UCSD-AML1 (cell line): ENCODE measurements at regions not wholly inside any gene's neighbourhood (a gene's known extent, or its start where the extent isn't known, plus 50 kb on each side); places are given as distances from the start of the nearest gene placed in this dataset.
"Not testable (repeated sequence)": the region's sequence is repeated elsewhere in the genome, so short reads cannot be mapped to it uniquely, and the experiment has no call there.

Experiments
- DNase-seq: peaks from one replicate; lab custom pipeline; 2025; ENCODE audit not compliant: unreplicated experiment; lab: John Stamatoyannopoulos, UW

- no peak for DNase-seq
These were observed 465.4 kb upstream of the SMIM31 start for GRCh38 chr4:164288578-164288977.

- DNase-seq = no peak
These were observed 460.7 kb upstream of the SMIM31 start for GRCh38 chr4:164293203-164293602.

- no peak for DNase-seq
These were observed 460.2 kb upstream of the SMIM31 start for GRCh38 chr4:164293743-164294142.

GRCh38 chr4:164301430-164301829 is 452.5 kb upstream of the SMIM31 start:
- DNase-seq = no peak

GRCh38 chr4:164304101-164304639 is 449.8 kb upstream of the SMIM31 start:
- no peak for DNase-seq

- no peak for DNase-seq
These were observed 449.1 kb upstream of the SMIM31 start for GRCh38 chr4:164304861-164305260.

- DNase-seq = no peak
These were observed 446.7 kb upstream of the SMIM31 start for GRCh38 chr4:164307262-164307661.

GRCh38 chr4:164312671-164313070 is 441.3 kb upstream of the SMIM31 start:
- DNase-seq = no peak

GRCh38 chr4:164313853-164314252 is 440.1 kb upstream of the SMIM31 start:
- DNase-seq = no peak

- no peak for DNase-seq
These were observed 435.6 kb upstream of the SMIM31 start for GRCh38 chr4:164318350-164318749.

- DNase-seq = no peak
These were observed 434.2 kb upstream of the SMIM31 start for GRCh38 chr4:164319688-164320087.

GRCh38 chr4:164320847-164321246 is 433.1 kb upstream of the SMIM31 start:
- no peak for DNase-seq

- DNase-seq = no peak
These were observed 427.9 kb upstream of the SMIM31 start for GRCh38 chr4:164326056-164326455.

- no peak for DNase-seq
These were observed 416.5 kb upstream of the SMIM31 start for GRCh38 chr4:164337219-164337944.

GRCh38 chr4:164343472-164343976 is 410.4 kb upstream of the SMIM31 start:
- DNase-seq = no peak

- no peak for DNase-seq
These were observed 408.2 kb upstream of the SMIM31 start for GRCh38 chr4:164345756-164346155.

GRCh38 chr4:164350061-164350460 is 403.9 kb upstream of the SMIM31 start:
- no peak for DNase-seq

- DNase-seq = not testable (repeated sequence)
These were observed 403.2 kb upstream of the SMIM31 start for GRCh38 chr4:164350716-164351115.

GRCh38 chr4:164357957-164358356 is 396.0 kb upstream of the SMIM31 start:
- DNase-seq = no peak

- no peak for DNase-seq
These were observed 395.5 kb upstream of the SMIM31 start for GRCh38 chr4:164358400-164358799.

GRCh38 chr4:164359881-164360280 is 394.1 kb upstream of the SMIM31 start:
- DNase-seq = no peak

- DNase-seq = no peak
These were observed 385.0 kb upstream of the SMIM31 start for GRCh38 chr4:164368894-164369293.

- no peak for DNase-seq
These were observed 380.9 kb upstream of the SMIM31 start for GRCh38 chr4:164373021-164373420.
